ENCODE measurements at regions not wholly inside any gene's neighbourhood (a gene's known extent, or its start where the extent isn't known, plus 50 kb on each side); places are given as distances from the start of the nearest gene placed in this dataset.

GRCh38 chr2:223501641-223502040, 100.5 kb downstream of the SCG2 start:
- WGBS (ENCODE audit: low lambda C conversion rate) = 0% methylated on average over 2 of the region's 2 CpGs
- ChIA-PET POLR2A (no interaction called here), CTCF (ENCODE audit: low intra/inter-chr PET ratio, low total read pairs) (no interaction called here)
- H3K9ac ChIP-seq (ENCODE audit: insufficient read depth, low read depth, low read length) = no peak overlapping the region
- H3K27me3 ChIP-seq (ENCODE audit: control insufficient read depth in 1 of 2, insufficient read depth in 2 of 2, low read length in 2 of 2) = no peaks in the 10 kb centered on the region
- no peak for FAIRE-seq
- H3K79me2 ChIP-seq (ENCODE audit: insufficient read depth, low read length) = no peaks in the 10 kb centered on the region
- DNase-seq (ENCODE audit: low spot score) = no peak
- no peak overlapping the region for H3K27ac ChIP-seq (ENCODE audit: extremely low read length, insufficient read depth, low read length)
- H3K4me3 ChIP-seq (replicated peaks in 1 of 3; ENCODE audit: insufficient read depth in 1 of 3, low read depth in 2 of 3, low read length in 3 of 3) = no peak overlapping the region
- H4K20me1 ChIP-seq (ENCODE audit: insufficient read depth, low read length) = no peaks in the 10 kb centered on the region
- H3K4me1 ChIP-seq (ENCODE audit: insufficient read depth, low read length) = no peaks in the 10 kb centered on the region
- ATAC-seq = no peak
- H3K36me3 ChIP-seq (replicated peaks in 1 of 2; ENCODE audit: control insufficient read depth in 1 of 2, insufficient read depth in 2 of 2, low read length in 2 of 2) = no peaks in the 10 kb centered on the region
- no peak overlapping the region for H3K4me2 ChIP-seq (ENCODE audit: low read depth, low read length)
- H2AFZ ChIP-seq (ENCODE audit: low read length) = no peak overlapping the region
- no peaks in the 10 kb centered on the region for H3K9me3 ChIP-seq (ENCODE audit: low read length)
- BruUV-seq (replicated peaks) = no TSS peak
- TF ChIP-seq GATA4 (IDR thresholded peaks at IDR 0.05; ENCODE audit: borderline replicate concordance, low read depth) = no peak
- TF ChIP-seq KDM5B (CRISPR knock-in tag; IDR thresholded peaks at IDR 0.05; ENCODE audit: borderline replicate concordance) = no peak
- TF ChIP-seq ZNF839 (CRISPR knock-in tag; IDR thresholded peaks at IDR 0.05; ENCODE audit: borderline replicate concordance) = no peak
- no peak for TF ChIP-seq CTCF (CRISPR knock-in tag; IDR thresholded peaks at IDR 0.05)
- TF ChIP-seq CENPT (CRISPR knock-in tag; IDR thresholded peaks at IDR 0.05; ENCODE audit: low read depth) = no peak
- TF ChIP-seq MXI1 (IDR thresholded peaks at IDR 0.05; ENCODE audit: borderline replicate concordance, low read depth, low read length) = no peak
- no peak for TF ChIP-seq KMT2A (CRISPR knock-in tag; IDR thresholded peaks at IDR 0.05)
- intact Hi-C loops (cut with micrococcal nuclease; ENCODE audit: unreplicated experiment) (no loop called here), in situ Hi-C loops (cut with HindIII; ENCODE audit: extremely low pct_ligation_motif_present, low pct_unique_long_range_greater_than_20kb) (no loop called here)

- no peak overlapping the region for H3K4me2 ChIP-seq (ENCODE audit: low read depth, low read length)
- 3% methylated on average over 3 of the region's 3 CpGs for WGBS (ENCODE audit: low lambda C conversion rate)
- CTCF ChIA-PET (ENCODE audit: low intra/inter-chr PET ratio, low total read pairs) = no interaction called here
- TF ChIP-seq ELF3 (CRISPR knock-in tag; IDR thresholded peaks at IDR 0.05) (no peak), ZNF253 (CRISPR knock-in tag; IDR thresholded peaks at IDR 0.05; ENCODE audit: borderline replicate concordance) (no peak), HOMEZ (CRISPR knock-in tag; IDR thresholded peaks at IDR 0.05; ENCODE audit: low read depth) (no peak), MIER3 (CRISPR knock-in tag; IDR thresholded peaks at IDR 0.05; ENCODE audit: borderline replicate concordance) (no peak), ATF3 (CRISPR knock-in tag; IDR thresholded peaks at IDR 0.05) (no peak), ESRRA (CRISPR knock-in tag; IDR thresholded peaks at IDR 0.05; ENCODE audit: low read depth) (no peak), HES4 (CRISPR knock-in tag; IDR thresholded peaks at IDR 0.05; ENCODE audit: borderline replicate concordance) (no peak), CTCF (CRISPR knock-in tag; IDR thresholded peaks at IDR 0.05) (no peak)
Measured at GRCh38 chr2:223503746-223504145, 98.4 kb downstream of the SCG2 start.

More at GRCh38 chr2:223503746-223504145, 98.4 kb downstream of the SCG2 start:
- no peaks in the 10 kb centered on the region for H3K27me3 ChIP-seq (ENCODE audit: control insufficient read depth in 1 of 2, insufficient read depth in 2 of 2, low read length in 2 of 2)
- H3K4me1 ChIP-seq (ENCODE audit: insufficient read depth, low read length) = no peaks in the 10 kb centered on the region
- FAIRE-seq (no peak), DNase-seq (ENCODE audit: low spot score) (no peak), ATAC-seq (no peak)
- H3K9me3 ChIP-seq (ENCODE audit: low read length) = no peaks in the 10 kb centered on the region
- in situ Hi-C loops (cut with HindIII; ENCODE audit: extremely low pct_ligation_motif_present, low pct_unique_long_range_greater_than_20kb) = no loop called here
- POLR2A ChIA-PET = no interaction called here
- no peak overlapping the region for H3K4me3 ChIP-seq (replicated peaks in 1 of 3; ENCODE audit: insufficient read depth in 1 of 3, low read depth in 2 of 3, low read length in 3 of 3)
- H3K36me3 ChIP-seq (replicated peaks in 1 of 2; ENCODE audit: control insufficient read depth in 1 of 2, insufficient read depth in 2 of 2, low read length in 2 of 2) = no peaks in the 10 kb centered on the region
- H3K27ac ChIP-seq (ENCODE audit: extremely low read length, insufficient read depth, low read length) = no peak overlapping the region
- intact Hi-C loops (cut with micrococcal nuclease; ENCODE audit: unreplicated experiment) = no loop called here
- no peaks in the 10 kb centered on the region for H3K79me2 ChIP-seq (ENCODE audit: insufficient read depth, low read length)
- no TSS peak for BruUV-seq (replicated peaks)
- no peak overlapping the region for H2AFZ ChIP-seq (ENCODE audit: low read length)
- no peaks in the 10 kb centered on the region for H4K20me1 ChIP-seq (ENCODE audit: insufficient read depth, low read length)
- no peak overlapping the region for H3K9ac ChIP-seq (ENCODE audit: insufficient read depth, low read depth, low read length)

Measured in HepG2 (cell line).